RWPE2 (cell line): ENCODE measurements at regions not wholly inside any gene's neighbourhood (a gene's known extent, or its start where the extent isn't known, plus 50 kb on each side); places are given as distances from the start of the nearest gene placed in this dataset.
A peak's percentile ranks its signal among the peaks of the same experiment; 100 is the strongest.

Experiments
- ATAC-seq: fragments of 200-7000 bp; cut with Tn5 transposase; 3 replicates; pipeline ENCODE4 v1.9.1; 2021; ENCODE audit warnings: low read depth
- DNase-seq: peaks from one replicate; pipeline ENCODE4 v3.0.0-alpha.2; 2020; ENCODE audit warnings: low spot score
- H3K27ac ChIP-seq: fragments of 450-650 bp; 2 replicates; pipeline ENCODE4 v1.5.1; 2017; ENCODE audit warnings: mild to moderate bottlenecking; ENCODE audit not compliant: poor library complexity, severe bottlenecking
- H3K27me3 ChIP-seq: fragments of 250-450 bp; sonication (Bioruptor Pico); 2 replicates; pipeline ENCODE4 v1.5.1; 2021; ENCODE audit warnings: mild to moderate bottlenecking, moderate library complexity; ENCODE audit not compliant: insufficient read depth, poor library complexity, severe bottlenecking
- H3K36me3 ChIP-seq: fragments of 250-450 bp; sonication (Bioruptor Pico); 2 replicates; pipeline ENCODE4 v1.5.1; 2020; ENCODE audit warnings: low read depth, mild to moderate bottlenecking, moderate library complexity
- H3K4me1 ChIP-seq: fragments of 250-450 bp; sonication (Bioruptor Pico); 2 replicates; pipeline ENCODE4 v1.5.1; 2021; ENCODE audit warnings: mild to moderate bottlenecking, moderate library complexity; ENCODE audit not compliant: insufficient read depth, poor library complexity, severe bottlenecking
- H3K4me3 ChIP-seq: fragments of 250-450 bp; sonication (Bioruptor Pico); 2 replicates; pipeline ENCODE4 v1.5.1; 2021; ENCODE audit warnings: mild to moderate bottlenecking, moderate library complexity; ENCODE audit not compliant: severe bottlenecking
- H3K9me3 ChIP-seq: fragments of 250-450 bp; sonication (Bioruptor Pico); 2 replicates; pipeline ENCODE4 v1.5.1; 2021; ENCODE audit warnings: mild to moderate bottlenecking, moderate library complexity; ENCODE audit not compliant: severe bottlenecking
- TF ChIP-seq, protein P1 (sequence below): fragments of 450-650 bp; IDR thresholded peaks from one replicate; pipeline ENCODE4 v1.5.1; 2017; ENCODE audit warnings: mild to moderate bottlenecking, moderate library complexity; ENCODE audit not compliant: poor library complexity, severe bottlenecking

DNA sequence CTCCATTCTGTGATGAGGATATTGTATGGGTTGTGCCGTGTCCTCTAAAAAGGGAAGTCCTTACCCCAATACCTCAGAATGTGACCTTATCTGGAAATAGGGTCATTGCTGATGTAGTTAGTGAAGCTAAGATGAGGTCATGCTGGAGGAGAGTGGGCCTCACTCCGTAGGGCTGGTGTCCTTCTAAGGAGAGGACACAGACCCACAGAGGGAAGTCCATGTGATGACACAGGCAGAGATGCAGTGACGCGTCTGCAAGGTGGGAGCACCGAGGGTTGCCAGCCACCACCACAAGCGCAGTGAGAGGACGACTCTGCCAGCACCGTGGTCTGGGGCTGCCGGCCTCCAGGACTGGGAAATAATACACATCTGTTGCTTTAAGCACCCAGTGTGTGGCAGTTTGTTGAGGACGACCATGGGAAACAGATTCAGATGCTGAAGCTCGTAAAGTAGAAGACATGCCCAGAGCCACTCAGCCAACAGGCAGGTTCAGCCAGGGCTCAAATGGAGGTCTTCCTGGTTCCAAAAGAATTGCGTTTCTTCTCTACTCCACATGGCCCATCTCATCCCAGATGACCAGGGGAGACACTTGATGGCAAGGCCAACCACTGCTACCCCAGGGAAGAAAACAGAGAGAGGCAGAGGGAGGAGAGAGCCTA lies 59.2 kb upstream of the DUSP22 start:
- H3K27me3 ChIP-seq, result no peaks in the 10 kb centered on the region
- ATAC-seq, result no peak
- no peak overlapping the region for H3K4me3 ChIP-seq
- TF ChIP-seq, protein P1, sequence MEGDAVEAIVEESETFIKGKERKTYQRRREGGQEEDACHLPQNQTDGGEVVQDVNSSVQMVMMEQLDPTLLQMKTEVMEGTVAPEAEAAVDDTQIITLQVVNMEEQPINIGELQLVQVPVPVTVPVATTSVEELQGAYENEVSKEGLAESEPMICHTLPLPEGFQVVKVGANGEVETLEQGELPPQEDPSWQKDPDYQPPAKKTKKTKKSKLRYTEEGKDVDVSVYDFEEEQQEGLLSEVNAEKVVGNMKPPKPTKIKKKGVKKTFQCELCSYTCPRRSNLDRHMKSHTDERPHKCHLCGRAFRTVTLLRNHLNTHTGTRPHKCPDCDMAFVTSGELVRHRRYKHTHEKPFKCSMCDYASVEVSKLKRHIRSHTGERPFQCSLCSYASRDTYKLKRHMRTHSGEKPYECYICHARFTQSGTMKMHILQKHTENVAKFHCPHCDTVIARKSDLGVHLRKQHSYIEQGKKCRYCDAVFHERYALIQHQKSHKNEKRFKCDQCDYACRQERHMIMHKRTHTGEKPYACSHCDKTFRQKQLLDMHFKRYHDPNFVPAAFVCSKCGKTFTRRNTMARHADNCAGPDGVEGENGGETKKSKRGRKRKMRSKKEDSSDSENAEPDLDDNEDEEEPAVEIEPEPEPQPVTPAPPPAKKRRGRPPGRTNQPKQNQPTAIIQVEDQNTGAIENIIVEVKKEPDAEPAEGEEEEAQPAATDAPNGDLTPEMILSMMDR, result no peak
- H3K36me3 ChIP-seq, result no peaks in the 10 kb centered on the region
- no peak overlapping the region for H3K27ac ChIP-seq
- H3K4me1 ChIP-seq, result no peaks in the 10 kb centered on the region
- DNase-seq, result no peak
- no peaks in the 10 kb centered on the region for H3K9me3 ChIP-seq

DNA sequence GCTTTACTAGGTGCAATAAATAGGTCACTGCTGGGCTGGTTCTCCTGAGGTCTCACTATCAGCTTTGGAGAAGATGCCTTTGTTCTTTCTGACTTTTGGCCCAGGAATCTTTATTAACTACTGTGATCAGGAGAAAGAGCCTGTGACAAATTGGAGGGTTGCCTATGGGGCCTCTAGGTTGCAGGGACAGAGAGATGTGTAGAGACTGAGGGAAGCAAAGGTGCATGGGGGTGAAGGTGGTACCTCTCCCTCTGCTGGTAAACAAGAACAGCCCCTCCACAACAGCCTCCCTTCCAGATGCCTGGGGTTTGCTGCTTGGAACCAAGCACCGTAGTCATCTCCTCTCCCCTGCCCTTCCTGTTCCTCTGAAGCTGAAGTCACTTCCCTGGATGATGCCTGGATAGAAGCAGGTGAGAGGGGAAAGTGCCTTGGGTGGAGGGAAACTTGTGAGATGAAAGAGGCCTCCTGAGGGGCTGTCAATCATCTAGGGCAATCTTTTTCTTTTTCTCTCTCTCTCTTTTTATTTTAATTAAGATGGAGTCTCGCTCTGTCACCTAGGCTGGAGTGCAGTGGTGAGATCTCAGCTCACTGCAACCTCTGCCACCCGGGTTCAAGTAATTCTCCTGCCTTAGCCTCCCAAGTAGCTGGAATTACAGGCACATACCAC lies 57.4 kb upstream of the DUSP22 start:
- Histone ChIP-seq H3K4me1 (no peaks in the 10 kb centered on the region), H3K36me3 (no peaks in the 10 kb centered on the region), H3K4me3 (no peak overlapping the region), H3K27ac (no peak overlapping the region), H3K27me3 (no peaks in the 10 kb centered on the region), H3K9me3 (no peaks in the 10 kb centered on the region)
- no peak for DNase-seq
- TF ChIP-seq, protein P1, result no peak
- ATAC-seq, result no peak

GRCh38 chr6:235763-236360 lies 56.4 kb upstream of the DUSP22 start:
- no peak for DNase-seq
- Histone ChIP-seq H3K27me3 (no peaks in the 10 kb centered on the region), H3K27ac (no peak overlapping the region), H3K4me3 (peak overlapping the region; percentile 13), H3K36me3 (no peaks in the 10 kb centered on the region), H3K9me3 (no peaks in the 10 kb centered on the region), H3K4me1 (no peaks in the 10 kb centered on the region)
- TF ChIP-seq, protein P1, result no peak
- ATAC-seq, result peak; percentile 36; the same call in 1 of the 3 replicates

- H3K36me3 ChIP-seq, result no peaks in the 10 kb centered on the region
- H3K9me3 ChIP-seq, result no peaks in the 10 kb centered on the region
- H3K27ac ChIP-seq, result no peak overlapping the region
- ATAC-seq (no peak), DNase-seq (no peak)
- no peak overlapping the region for H3K4me3 ChIP-seq
- no peaks in the 10 kb centered on the region for H3K27me3 ChIP-seq
- TF ChIP-seq, protein P1, result no peak
- H3K4me1 ChIP-seq, result no peaks in the 10 kb centered on the region
Observed at GRCh38 chr6:236519-236918, 55.8 kb upstream of the DUSP22 start.
